Trophoblast cell (in vitro differentiated cells and primary cell): ENCODE measurements at regions not wholly inside any gene's neighbourhood (a gene's known extent, or its start where the extent isn't known, plus 50 kb on each side); places are given as distances from the start of the nearest gene placed in this dataset.

Experiments
- DNase-seq, 2 donors: peaks; one replicate each; pipeline ENCODE4 v3.0.0-alpha.2; 2016
- H2AFZ ChIP-seq: 2 replicates; pipeline ENCODE4 v1.6.1; 2013; ENCODE audit warnings: low read length, moderate library complexity, mild to moderate bottlenecking; ENCODE audit not compliant: insufficient read depth, poor library complexity
- H2AK5ac ChIP-seq: 2 replicates; pipeline ENCODE4 v1.6.1; 2013; ENCODE audit warnings: mild to moderate bottlenecking, low read length
- H2BK120ac ChIP-seq: 2 replicates; pipeline ENCODE4 v1.6.1; 2013; ENCODE audit warnings: low read length, mild to moderate bottlenecking, moderate library complexity; ENCODE audit not compliant: insufficient read depth, poor library complexity
- H2BK12ac ChIP-seq: 2 replicates; pipeline ENCODE4 v1.6.1; 2013; ENCODE audit warnings: mild to moderate bottlenecking, low read length, moderate library complexity
- H2BK5ac ChIP-seq: 2 replicates; pipeline ENCODE4 v1.6.1; 2013; ENCODE audit warnings: low read length, low read depth, moderate library complexity, mild to moderate bottlenecking; ENCODE audit not compliant: poor library complexity
- H3K14ac ChIP-seq: 2 replicates; pipeline ENCODE4 v1.6.1; 2013; ENCODE audit warnings: mild to moderate bottlenecking, low read length
- H3K18ac ChIP-seq: 2 replicates; pipeline ENCODE4 v1.6.1; 2013; ENCODE audit warnings: mild to moderate bottlenecking, low read length
- H3K23ac ChIP-seq: 2 replicates; pipeline ENCODE4 v1.6.1; 2013; ENCODE audit warnings: low read length
- H3K27ac ChIP-seq: 2 replicates; pipeline ENCODE4 v1.5.1; 2013; ENCODE audit warnings: low read depth, mild to moderate bottlenecking, inconsistent platforms, low read length, moderate library complexity
- H3K27me3 ChIP-seq: 2 replicates; pipeline ENCODE4 v1.6.1; 2013; ENCODE audit warnings: inconsistent platforms, mild to moderate bottlenecking, low read length, moderate library complexity; ENCODE audit not compliant: insufficient read depth
- H3K36me3 ChIP-seq, 2 experiments: 1 replicate in 1 of 2; 2 replicates in 1 of 2; pipeline ENCODE4 v1.6.1; 2013; ENCODE audit warnings: low read length in 2 of 2, mild to moderate bottlenecking in 2 of 2, moderate library complexity in 1 of 2; ENCODE audit not compliant: insufficient read depth in 2 of 2, control insufficient read depth in 1 of 2
- H3K4ac ChIP-seq: 2 replicates; pipeline ENCODE4 v1.6.1; 2013; ENCODE audit warnings: low read depth, mild to moderate bottlenecking, low read length, moderate library complexity
- H3K4me1 ChIP-seq, 2 experiments: 1 replicate in 1 of 2; 2 replicates in 1 of 2; pipeline ENCODE4 v1.6.1; 2013; ENCODE audit warnings: low read length in 2 of 2, mild to moderate bottlenecking in 2 of 2, moderate library complexity in 1 of 2; ENCODE audit not compliant: insufficient read depth in 2 of 2, control insufficient read depth in 1 of 2
- H3K4me2 ChIP-seq: 2 replicates; pipeline ENCODE4 v1.6.1; 2013; ENCODE audit warnings: inconsistent platforms, mild to moderate bottlenecking, low read length, moderate library complexity
- H3K4me3 ChIP-seq: 2 replicates; pipeline ENCODE4 v1.5.1; 2013; ENCODE audit warnings: mild to moderate bottlenecking, low read depth, low read length, inconsistent platforms
- H3K79me1 ChIP-seq: one replicate; pipeline ENCODE4 v1.6.1; 2013; ENCODE audit warnings: low read length
- H3K79me2 ChIP-seq: 2 replicates; pipeline ENCODE4 v1.6.1; 2013; ENCODE audit warnings: low read length, mild to moderate bottlenecking; ENCODE audit not compliant: control insufficient read depth, insufficient read depth, poor library complexity
- H3K9ac ChIP-seq: 2 replicates; pipeline ENCODE4 v1.6.1; 2013; ENCODE audit warnings: mild to moderate bottlenecking, low read length
- H3K9me3 ChIP-seq: 2 replicates; pipeline ENCODE4 v1.6.1; 2013; ENCODE audit warnings: low read depth, mild to moderate bottlenecking, control low read depth, inconsistent platforms, low read length; ENCODE audit not compliant: insufficient read depth
- H4K12ac ChIP-seq: 2 replicates; pipeline ENCODE4 v1.6.1; 2013; ENCODE audit warnings: low read depth, mild to moderate bottlenecking, low read length, moderate library complexity
- H4K8ac ChIP-seq: 2 replicates; pipeline ENCODE4 v1.6.1; 2013; ENCODE audit warnings: low read depth, mild to moderate bottlenecking, low read length, moderate library complexity
- H4K91ac ChIP-seq: one replicate; pipeline ENCODE4 v1.6.1; 2013; ENCODE audit warnings: low read depth, mild to moderate bottlenecking, low read length, moderate library complexity
- WGBS: extraction: QIAGEN DNeasy Blood & Tissue Kit; methylation state at CpG from one replicate; pipeline ENCODE4 v1.1.7; 2013; ENCODE audit warnings: missing lambda C conversion rate; ENCODE audit not compliant: insufficient read length, insufficient coverage; ENCODE audit errors: extremely low coverage; 5-methylcytosine and 5-hydroxymethylcytosine counted together

- H2BK5ac ChIP-seq, result no peak overlapping the region
- no peaks in the 10 kb centered on the region for H3K36me3 ChIP-seq
- H2BK12ac ChIP-seq, result no peak overlapping the region
- no peak overlapping the region for H3K4me3 ChIP-seq
- no CpG with 5 or more reads among the region's 3 CpGs for whole genome bisulfite sequencing
- no peaks in the 10 kb centered on the region for H3K9me3 ChIP-seq
- no peak overlapping the region for H2AFZ ChIP-seq
- no peak overlapping the region for H3K23ac ChIP-seq
- H3K79me1 ChIP-seq, result no peaks in the 10 kb centered on the region
- H4K8ac ChIP-seq, result no peak overlapping the region
- no peak overlapping the region for H3K9ac ChIP-seq
- no peak for DNase-seq
- no peak overlapping the region for H3K4ac ChIP-seq
- H3K27ac ChIP-seq, result no peak overlapping the region
- no peak overlapping the region for H3K4me2 ChIP-seq
- no peak overlapping the region for H3K14ac ChIP-seq
- H2BK120ac ChIP-seq, result no peak overlapping the region
- H2AK5ac ChIP-seq, result no peak overlapping the region
- no peaks in the 10 kb centered on the region for H3K27me3 ChIP-seq
- no peaks in the 10 kb centered on the region for H3K4me1 ChIP-seq
- no peaks in the 10 kb centered on the region for H3K79me2 ChIP-seq
- no peak overlapping the region for H3K18ac ChIP-seq
- H4K91ac ChIP-seq, result no peak overlapping the region
- no peak overlapping the region for H4K12ac ChIP-seq
Measured at GRCh38 chr1:218066332-218066731, 218.8 kb upstream of the RRP15 start.

GRCh38 chr1:218068241-218068640, 216.9 kb upstream of the RRP15 start:
- Histone ChIP-seq H3K14ac (no peak overlapping the region), H3K9ac (no peak overlapping the region), H3K9me3 (no peaks in the 10 kb centered on the region), H3K23ac (no peak overlapping the region), H2BK12ac (no peak overlapping the region), H3K27ac (no peak overlapping the region), H2AFZ (no peak overlapping the region), H3K4ac (no peak overlapping the region), H3K79me2 (no peaks in the 10 kb centered on the region), H3K18ac (no peak overlapping the region), H2BK120ac (no peak overlapping the region), H3K4me1 (no peaks in the 10 kb centered on the region), H4K12ac (no peak overlapping the region), H3K36me3 (no peaks in the 10 kb centered on the region), H3K79me1 (no peaks in the 10 kb centered on the region), H4K91ac (no peak overlapping the region), H3K4me3 (no peak overlapping the region), H3K4me2 (no peak overlapping the region), H2BK5ac (no peak overlapping the region), H4K8ac (no peak overlapping the region), H3K27me3 (no peaks in the 10 kb centered on the region), H2AK5ac (no peak overlapping the region)
- no peak for DNase-seq
- WGBS, result no CpG with 5 or more reads among the region's 1 CpG

- H3K27me3 ChIP-seq, result no peaks in the 10 kb centered on the region
- no peak overlapping the region for H2AFZ ChIP-seq
- WGBS, result no CpG with 5 or more reads among the region's 2 CpGs
- no peak overlapping the region for H2BK12ac ChIP-seq
- H3K79me2 ChIP-seq, result no peaks in the 10 kb centered on the region
- no peak for DNase-seq
- no peak overlapping the region for H3K18ac ChIP-seq
- H3K4me3 ChIP-seq, result no peak overlapping the region
- H4K91ac ChIP-seq, result no peak overlapping the region
- no peak overlapping the region for H3K27ac ChIP-seq
- no peak overlapping the region for H3K4ac ChIP-seq
- no peaks in the 10 kb centered on the region for H3K9me3 ChIP-seq
- no peak overlapping the region for H3K14ac ChIP-seq
- H3K23ac ChIP-seq, result no peak overlapping the region
- no peaks in the 10 kb centered on the region for H3K36me3 ChIP-seq
- H3K4me1 ChIP-seq, result no peaks in the 10 kb centered on the region
- H3K79me1 ChIP-seq, result no peaks in the 10 kb centered on the region
- no peak overlapping the region for H4K8ac ChIP-seq
- H2BK120ac ChIP-seq, result no peak overlapping the region
- no peak overlapping the region for H3K4me2 ChIP-seq
- H3K9ac ChIP-seq, result no peak overlapping the region
- no peak overlapping the region for H2AK5ac ChIP-seq
- no peak overlapping the region for H2BK5ac ChIP-seq
- H4K12ac ChIP-seq, result no peak overlapping the region
Measured at GRCh38 chr1:218069180-218069579, 215.9 kb upstream of the RRP15 start.

GRCh38 chr1:218073062-218073461, 212.0 kb upstream of the RRP15 start:
- no peak overlapping the region for H4K91ac ChIP-seq
- H2BK5ac ChIP-seq, result no peak overlapping the region
- H2AK5ac ChIP-seq, result no peak overlapping the region
- no peak overlapping the region for H2AFZ ChIP-seq
- no peaks in the 10 kb centered on the region for H3K79me2 ChIP-seq
- no peak overlapping the region for H3K9ac ChIP-seq
- H4K8ac ChIP-seq, result no peak overlapping the region
- H3K14ac ChIP-seq, result no peak overlapping the region
- no peaks in the 10 kb centered on the region for H3K36me3 ChIP-seq
- no peak overlapping the region for H3K18ac ChIP-seq
- no peak overlapping the region for H3K4me3 ChIP-seq
- H3K27me3 ChIP-seq, result no peaks in the 10 kb centered on the region
- no peak overlapping the region for H2BK120ac ChIP-seq
- no peak for DNase-seq
- no peaks in the 10 kb centered on the region for H3K9me3 ChIP-seq
- H3K27ac ChIP-seq, result no peak overlapping the region
- H3K23ac ChIP-seq, result no peak overlapping the region
- no peak overlapping the region for H2BK12ac ChIP-seq
- no peak overlapping the region for H3K4me2 ChIP-seq
- no peaks in the 10 kb centered on the region for H3K79me1 ChIP-seq
- H4K12ac ChIP-seq, result no peak overlapping the region
- H3K4ac ChIP-seq, result no peak overlapping the region
- no peaks in the 10 kb centered on the region for H3K4me1 ChIP-seq

GRCh38 chr1:218078916-218079315, 206.2 kb upstream of the RRP15 start:
- no peak overlapping the region for H3K23ac ChIP-seq

More at GRCh38 chr1:218078916-218079315, 206.2 kb upstream of the RRP15 start:
- Histone ChIP-seq H2AK5ac (no peak overlapping the region), H2AFZ (no peak overlapping the region), H3K14ac (no peak overlapping the region), H4K12ac (no peak overlapping the region), H3K4me2 (no peak overlapping the region), H2BK120ac (no peak overlapping the region), H3K9me3 (no peaks in the 10 kb centered on the region), H4K8ac (no peak overlapping the region), H3K27me3 (no peaks in the 10 kb centered on the region), H3K79me2 (no peaks in the 10 kb centered on the region), H3K36me3 (no peaks in the 10 kb centered on the region), H2BK5ac (no peak overlapping the region), H4K91ac (no peak overlapping the region), H3K4ac (no peak overlapping the region), H3K4me3 (no peak overlapping the region), H3K18ac (no peak overlapping the region), H3K4me1 (no peaks in the 10 kb centered on the region), H3K79me1 (no peaks in the 10 kb centered on the region), H3K27ac (no peak overlapping the region), H3K9ac (no peak overlapping the region), H2BK12ac (no peak overlapping the region)
- WGBS, result no CpG with 5 or more reads among the region's 3 CpGs
- no peak for DNase-seq
